ENCODE measurements at regions not wholly inside any gene's neighbourhood (a gene's known extent, or its start where the extent isn't known, plus 50 kb on each side); places are given as distances from the start of the nearest gene placed in this dataset.

DNA sequence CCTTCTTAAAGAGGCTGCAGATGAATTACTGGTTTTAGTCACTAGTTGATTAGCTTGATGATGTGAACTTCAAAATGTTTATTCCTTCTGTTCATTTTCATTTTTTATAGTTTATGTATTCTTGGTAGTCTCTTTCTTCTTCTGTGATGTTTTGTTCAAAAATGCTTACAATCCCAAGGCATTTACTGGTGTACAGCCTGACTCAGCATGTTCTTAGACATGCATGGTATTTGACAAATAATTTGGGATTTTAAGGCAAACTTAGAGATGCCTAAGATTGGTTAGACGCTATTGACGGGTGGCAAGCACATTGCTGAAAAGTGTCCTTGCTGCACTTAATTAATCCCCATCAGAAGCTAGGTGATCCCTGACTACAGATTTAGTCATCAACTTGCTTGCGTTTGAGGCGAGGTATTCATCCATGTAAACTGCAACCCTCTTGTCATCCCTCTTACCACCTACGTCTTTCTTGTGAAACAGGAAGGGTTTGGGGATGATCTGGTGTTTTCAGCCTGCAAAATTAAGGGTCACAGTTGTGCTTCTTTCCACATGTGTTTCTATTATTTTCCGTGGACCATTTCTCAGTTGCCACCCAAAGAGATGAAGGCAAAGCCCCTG, 331.8 kb downstream of the DKK2 start:
- TF ChIP-seq, protein P1, sequence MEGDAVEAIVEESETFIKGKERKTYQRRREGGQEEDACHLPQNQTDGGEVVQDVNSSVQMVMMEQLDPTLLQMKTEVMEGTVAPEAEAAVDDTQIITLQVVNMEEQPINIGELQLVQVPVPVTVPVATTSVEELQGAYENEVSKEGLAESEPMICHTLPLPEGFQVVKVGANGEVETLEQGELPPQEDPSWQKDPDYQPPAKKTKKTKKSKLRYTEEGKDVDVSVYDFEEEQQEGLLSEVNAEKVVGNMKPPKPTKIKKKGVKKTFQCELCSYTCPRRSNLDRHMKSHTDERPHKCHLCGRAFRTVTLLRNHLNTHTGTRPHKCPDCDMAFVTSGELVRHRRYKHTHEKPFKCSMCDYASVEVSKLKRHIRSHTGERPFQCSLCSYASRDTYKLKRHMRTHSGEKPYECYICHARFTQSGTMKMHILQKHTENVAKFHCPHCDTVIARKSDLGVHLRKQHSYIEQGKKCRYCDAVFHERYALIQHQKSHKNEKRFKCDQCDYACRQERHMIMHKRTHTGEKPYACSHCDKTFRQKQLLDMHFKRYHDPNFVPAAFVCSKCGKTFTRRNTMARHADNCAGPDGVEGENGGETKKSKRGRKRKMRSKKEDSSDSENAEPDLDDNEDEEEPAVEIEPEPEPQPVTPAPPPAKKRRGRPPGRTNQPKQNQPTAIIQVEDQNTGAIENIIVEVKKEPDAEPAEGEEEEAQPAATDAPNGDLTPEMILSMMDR (IDR thresholded peaks at IDR 0.05; ENCODE audit: insufficient read depth, low read depth, low read length), result no peak
- no peak for TF ChIP-seq EZH2 (IDR thresholded peaks at IDR 0.05; ENCODE audit: insufficient read depth, low read length)

Measured in astrocyte (in vitro differentiated cells and primary cell).